A673 (cell line): ENCODE measurements at regions not wholly inside any gene's neighbourhood (a gene's known extent, or its start where the extent isn't known, plus 50 kb on each side); places are given as distances from the start of the nearest gene placed in this dataset.

ENCODE experiments used
- BruUV-seq: library from RNA; stranded (reverse); fragments of 400-500 nt; replicated peaks from 2 replicates; lab custom pipeline; 2021; lab: Mats Ljungman, UMichigan
- CTCF ChIA-PET: fragments of 300-600 bp; sonication (Branson Sonifier 250); formaldehyde crosslinking; loops from one replicate; lab custom pipeline; 2022; ENCODE audit warnings: antibody characterized with exemption; lab: Charles Lee
- POLR2A ChIA-PET: fragments of 300-600 bp; sonication (Branson Sonifier 250); formaldehyde crosslinking; loops from one replicate; lab custom pipeline; 2022; ENCODE audit warnings: antibody characterized with exemption; ENCODE audit not compliant: low non-redundant PET; lab: Charles Lee
- DNase-seq: peaks from one replicate; pipeline ENCODE4 v3.0.0-alpha.2; 2015; ENCODE audit warnings: low spot score
- H3K27ac ChIP-seq: fragments of 200-600 bp; sonication (generic); 2 replicates; pipeline ENCODE4 v1.5.1; 2016; ENCODE audit warnings: mixed run types, low read depth, mild to moderate bottlenecking, mixed read lengths, antibody characterized with exemption, low read length; ENCODE audit not compliant: poor library complexity, severe bottlenecking
- H3K27me3 ChIP-seq: fragments of 200-600 bp; sonication (generic); replicated peaks from 2 replicates; pipeline ENCODE4 v1.6.1; 2017; ENCODE audit warnings: mixed run types, low read depth, mild to moderate bottlenecking, mixed read lengths, antibody characterized with exemption, low read length; ENCODE audit not compliant: insufficient read depth, poor library complexity
- H3K36me3 ChIP-seq: fragments of 200-600 bp; sonication (generic); 2 replicates; pipeline ENCODE4 v1.6.1; 2016; ENCODE audit warnings: mixed run types, mild to moderate bottlenecking, mixed read lengths, antibody characterized with exemption, low read length; ENCODE audit not compliant: insufficient read depth, poor library complexity, severe bottlenecking
- H3K4me1 ChIP-seq: fragments of 200-600 bp; sonication (generic); 2 replicates; pipeline ENCODE4 v1.6.1; 2017; ENCODE audit warnings: mixed run types, mild to moderate bottlenecking, mixed read lengths, antibody characterized with exemption, low read length; ENCODE audit not compliant: insufficient read depth, poor library complexity, severe bottlenecking
- H3K4me3 ChIP-seq: fragments of 200-600 bp; sonication (generic); 2 replicates; pipeline ENCODE4 v1.5.1; 2016; ENCODE audit warnings: low read depth, mixed run types, mild to moderate bottlenecking, mixed read lengths, low read length; ENCODE audit not compliant: poor library complexity, severe bottlenecking
- H3K9me3 ChIP-seq: fragments of 200-600 bp; sonication (generic); 2 replicates; pipeline ENCODE4 v1.6.1; 2016; ENCODE audit warnings: mixed run types, low read depth, mild to moderate bottlenecking, mixed read lengths, antibody characterized with exemption, low read length; ENCODE audit not compliant: poor library complexity, severe bottlenecking
- EZH2 ChIP-seq: fragments of 200-600 bp; sonication (generic); IDR thresholded peaks from 2 replicates; pipeline ENCODE4 v1.6.1; 2017; ENCODE audit warnings: borderline replicate concordance, low read depth, mild to moderate bottlenecking, mixed read lengths, antibody characterized with exemption, low read length; ENCODE audit not compliant: poor library complexity, severe bottlenecking
- intact Hi-C: fragments of 100-400 bp; cut with micrococcal nuclease; formaldehyde crosslinking; loops from one replicate; pipeline ENCODE4 v1.10.0; 2022; ENCODE audit not compliant: unreplicated experiment
- TF ChIP-seq, protein P1 (sequence below): fragments of 300-800, 200-600 bp; sonication (generic); conservative IDR thresholded peaks from 2 replicates; pipeline ENCODE4 v1.5.1; 2017; ENCODE audit warnings: low read depth, mild to moderate bottlenecking, antibody characterized with exemption, low read length, moderate library complexity, mixed read lengths

DNA sequence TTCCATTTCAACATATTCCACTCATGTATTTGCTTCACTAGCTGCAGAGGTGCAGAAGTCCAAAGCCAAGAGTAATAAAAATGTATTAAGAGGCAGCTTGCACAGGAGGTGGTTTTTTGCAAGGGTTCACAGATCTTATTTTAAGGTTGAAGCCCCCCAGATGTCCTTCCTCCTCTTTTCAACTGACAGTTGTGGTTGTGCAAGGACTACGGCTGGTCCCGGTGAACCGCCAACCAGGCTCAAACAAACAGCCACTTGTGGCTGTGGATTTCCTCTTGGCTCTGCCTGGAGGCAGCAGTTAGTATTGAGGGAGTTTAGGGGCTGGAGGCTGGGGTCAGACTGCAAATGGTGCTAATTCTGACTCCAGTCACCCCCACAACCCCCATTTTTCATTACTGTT is 240.7 kb upstream of the TBC1D5 start:
- no peak for TF ChIP-seq EZH2
- TF ChIP-seq, protein P1, sequence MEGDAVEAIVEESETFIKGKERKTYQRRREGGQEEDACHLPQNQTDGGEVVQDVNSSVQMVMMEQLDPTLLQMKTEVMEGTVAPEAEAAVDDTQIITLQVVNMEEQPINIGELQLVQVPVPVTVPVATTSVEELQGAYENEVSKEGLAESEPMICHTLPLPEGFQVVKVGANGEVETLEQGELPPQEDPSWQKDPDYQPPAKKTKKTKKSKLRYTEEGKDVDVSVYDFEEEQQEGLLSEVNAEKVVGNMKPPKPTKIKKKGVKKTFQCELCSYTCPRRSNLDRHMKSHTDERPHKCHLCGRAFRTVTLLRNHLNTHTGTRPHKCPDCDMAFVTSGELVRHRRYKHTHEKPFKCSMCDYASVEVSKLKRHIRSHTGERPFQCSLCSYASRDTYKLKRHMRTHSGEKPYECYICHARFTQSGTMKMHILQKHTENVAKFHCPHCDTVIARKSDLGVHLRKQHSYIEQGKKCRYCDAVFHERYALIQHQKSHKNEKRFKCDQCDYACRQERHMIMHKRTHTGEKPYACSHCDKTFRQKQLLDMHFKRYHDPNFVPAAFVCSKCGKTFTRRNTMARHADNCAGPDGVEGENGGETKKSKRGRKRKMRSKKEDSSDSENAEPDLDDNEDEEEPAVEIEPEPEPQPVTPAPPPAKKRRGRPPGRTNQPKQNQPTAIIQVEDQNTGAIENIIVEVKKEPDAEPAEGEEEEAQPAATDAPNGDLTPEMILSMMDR = no peak
- BruUV-seq = no TSS peak

DNA sequence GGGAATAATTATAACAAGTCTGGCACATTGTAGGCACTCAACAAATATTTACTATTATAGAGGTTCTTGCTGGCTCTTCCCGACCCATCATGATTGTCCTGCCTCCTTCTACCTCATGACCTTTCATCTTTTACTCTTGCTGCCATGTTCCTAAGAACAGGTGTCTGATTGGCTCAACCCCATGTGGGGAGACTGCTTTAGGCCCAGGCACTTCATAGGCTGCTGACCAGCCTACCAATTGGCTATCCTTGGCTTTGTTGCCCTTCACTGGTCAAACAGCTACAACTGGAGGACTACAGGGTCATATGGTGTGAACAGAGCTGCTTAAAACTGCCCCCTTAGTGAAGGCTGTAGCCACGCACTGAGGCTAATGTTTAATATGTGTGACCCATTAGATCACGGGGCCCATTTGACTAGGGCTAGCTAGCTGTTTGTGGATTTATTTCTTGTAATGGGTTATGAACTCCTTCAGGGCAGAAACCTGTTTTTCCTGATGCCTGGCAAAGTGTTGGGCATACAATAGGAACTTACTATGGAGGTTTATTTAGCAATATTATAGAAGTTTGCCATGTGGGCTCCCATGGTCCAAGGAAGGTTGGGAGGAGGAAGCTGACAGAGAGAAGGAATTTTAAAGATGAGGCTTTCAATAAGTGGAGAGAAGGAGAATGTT is 239.9 kb upstream of the TBC1D5 start:
- Histone ChIP-seq H3K9me3 (no peaks in the 10 kb centered on the region), H3K27me3 (peaks cover 27% of the 10 kb centered on the region), H3K36me3 (no peaks in the 10 kb centered on the region), H3K27ac (no peak overlapping the region), H3K4me3 (no peak overlapping the region), H3K4me1 (no peaks in the 10 kb centered on the region)
- POLR2A ChIA-PET = no interaction called here
- CTCF ChIA-PET = no interaction called here
- intact Hi-C loops = no loop called here
- no TSS peak for BruUV-seq
- TF ChIP-seq, protein P1 = no peak
- TF ChIP-seq EZH2 = no peak
- DNase-seq = no peak

More for the DNA sequence above, 240.7 kb upstream of the TBC1D5 start:
- no peaks in the 10 kb centered on the region for H3K36me3 ChIP-seq
- H3K27me3 ChIP-seq = peaks cover 27% of the 10 kb centered on the region
- CTCF ChIA-PET = no interaction called here
- no peak overlapping the region for H3K4me3 ChIP-seq
- no peaks in the 10 kb centered on the region for H3K4me1 ChIP-seq
- no peak for DNase-seq
- no peaks in the 10 kb centered on the region for H3K9me3 ChIP-seq
- POLR2A ChIA-PET = no interaction called here
- intact Hi-C loops = no loop called here
- H3K27ac ChIP-seq = no peak overlapping the region

DNA sequence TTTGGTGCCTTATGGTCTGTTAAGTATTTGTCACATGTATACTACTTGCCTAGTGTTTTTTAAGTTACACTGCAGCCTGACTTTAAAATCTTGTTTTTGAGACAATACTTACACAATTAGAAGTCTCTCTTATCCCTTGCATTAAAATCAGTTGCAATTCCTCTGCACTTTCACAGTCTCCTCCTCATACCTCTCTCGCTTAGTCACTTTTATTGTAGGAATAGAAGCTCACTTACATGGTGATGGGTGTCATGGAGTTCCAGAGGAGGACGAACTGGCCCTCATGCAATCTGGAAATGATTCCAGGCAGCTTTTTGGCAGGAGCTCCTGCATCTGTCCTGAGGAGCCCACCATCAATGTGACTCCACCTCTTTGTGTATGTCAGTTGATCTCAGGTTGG is 238.4 kb upstream of the TBC1D5 start:
- ChIA-PET POLR2A (no interaction called here), CTCF (no interaction called here)
- intact Hi-C loops = no loop called here

More for the DNA sequence above, 238.4 kb upstream of the TBC1D5 start:
- TF ChIP-seq, protein P1 = no peak
- no peak for TF ChIP-seq EZH2
- peaks cover 38% of the 10 kb centered on the region for H3K27me3 ChIP-seq
- no peak overlapping the region for H3K4me3 ChIP-seq
- H3K9me3 ChIP-seq = no peaks in the 10 kb centered on the region
- no peak overlapping the region for H3K27ac ChIP-seq
- BruUV-seq = no TSS peak
- no peak for DNase-seq
- H3K36me3 ChIP-seq = no peaks in the 10 kb centered on the region
- H3K4me1 ChIP-seq = no peaks in the 10 kb centered on the region
